Ovary (tissue), 7 donors: ENCODE measurements at regions not wholly inside any gene's neighbourhood (a gene's known extent, or its start where the extent isn't known, plus 50 kb on each side); places are given as distances from the start of the nearest gene placed in this dataset.

Experiments
- DNase-seq, 5 donors: peaks; one replicate each; pipeline ENCODE4 v3.0.0-alpha.2; 2019 to 2020
- H3K27ac ChIP-seq, 2 donors: fragments of 200-600 bp; one replicate each; pipeline versions ENCODE4 v1.5.1 to v1.8.0; 2019 to 2022
- H3K27me3 ChIP-seq: fragments of 200-600 bp; one replicate; pipeline ENCODE4 v1.8.0; 2022
- H3K36me3 ChIP-seq: fragments of 200-600 bp; sonication (generic); one replicate; pipeline ENCODE4 v1.5.1; 2019
- H3K4me1 ChIP-seq: one replicate; pipeline ENCODE4 v1.8.1; 2013; ENCODE audit warnings: mild to moderate bottlenecking, moderate library complexity; ENCODE audit not compliant: insufficient read depth
- H3K4me3 ChIP-seq: fragments of 200-600 bp; sonication (generic); one replicate; pipeline ENCODE4 v1.5.1; 2017
- H3K9me3 ChIP-seq, 2 donors: fragments of 200-600 bp in 1 of 2; sonication (generic) in 1 of 2; one replicate each; pipeline versions ENCODE4 v1.5.1 to v1.8.1; 2013 to 2019; ENCODE audit warnings: mild to moderate bottlenecking in 1 of 2, moderate library complexity in 1 of 2
- CTCF ChIP-seq, 3 donors: fragments of 450-650 bp in 2 of 3; fragments of 200-600 bp in 1 of 3; IDR thresholded peaks; one replicate each; pipeline versions ENCODE4 v1.5.1 to v1.8.0; 2016 to 2022; ENCODE audit warnings: antibody characterized with exemption in 3 of 3, mild to moderate bottlenecking in 1 of 3
- EP300 ChIP-seq: sonication (generic); formaldehyde crosslinking; IDR thresholded peaks from one replicate; pipeline ENCODE4 v1.6.1; 2017; ENCODE audit warnings: antibody characterized with exemption
- POLR2A ChIP-seq: fragments of 450-650 bp; IDR thresholded peaks from one replicate; pipeline ENCODE4 v1.6.1; 2017; ENCODE audit warnings: antibody characterized with exemption, mild to moderate bottlenecking, moderate library complexity
- WGBS, 3 donors: extraction: QIAGEN DNeasy Blood & Tissue Kit in 1 of 3; methylation state at CpG; one replicate each; pipeline versions ENCODE4 v1.1.5 to v1.1.7; 2013 to 2017; 5-methylcytosine and 5-hydroxymethylcytosine counted together
- intact Hi-C, 4 donors: fragments of 100-400 bp; cut with DNase I; formaldehyde crosslinking; loops; one replicate each; pipeline versions ENCODE4 v1.11.0 to v1.15.1; 2022 to 2023
- donor health status: DM: no; HTN: no; CAD: no; lungs with moderate emphysema.
- donor health status: DM: no; HTN: no; CAD: no.
- donor health status: Bipolar disorder and iron deficiency.
- donor health status: DM: no; HTN: no; CAD: no.
- donor health status: DM: yes; HTN: yes; CAD: no.

GRCh38 chr17:79382313-79382712 is 228.5 kb downstream of the RBFOX3 start:
- no peak overlapping the region for H3K27ac ChIP-seq
- intact Hi-C loops, result loop anchor here in 1 of 4 donors (5.0 kb wide), 1 partner anchor 285 kb away; no protein-coding TSS in a partner anchor
- DNase-seq, result no peak
- WGBS, 3 donors, result 78 to 83% (median 82%) methylated on average over 9 of the region's 9 CpGs
- no peaks in the 10 kb centered on the region for H3K9me3 ChIP-seq
- no peaks in the 10 kb centered on the region for H3K4me1 ChIP-seq
- TF ChIP-seq POLR2A (no peak), EP300 (no peak), CTCF (IDR thresholded peaks at IDR 0.05) (no peak)
- no peaks in the 10 kb centered on the region for H3K27me3 ChIP-seq
- H3K36me3 ChIP-seq, result no peaks in the 10 kb centered on the region
- H3K4me3 ChIP-seq, result no peak overlapping the region

GRCh38 chr17:79379700-79380445 is 231.0 kb downstream of the RBFOX3 start:
- TF ChIP-seq POLR2A, result no peak
- no peak for TF ChIP-seq EP300
- no peak for TF ChIP-seq CTCF (IDR thresholded peaks at IDR 0.05)
- no peak overlapping the region for H3K27ac ChIP-seq
- no peak overlapping the region for H3K4me3 ChIP-seq
- H3K9me3 ChIP-seq, result no peaks in the 10 kb centered on the region
- H3K27me3 ChIP-seq, result no peaks in the 10 kb centered on the region
- 63 to 69% (median 64%) methylated on average over 21 of the region's 21 CpGs for WGBS, 3 donors
- intact Hi-C loops, result loop anchor here in 1 of 4 donors (5.0 kb wide), 1 partner anchor 283 kb away; no protein-coding TSS in a partner anchor
- no peaks in the 10 kb centered on the region for H3K36me3 ChIP-seq
- DNase-seq, result no peak
- H3K4me1 ChIP-seq, result no peaks in the 10 kb centered on the region

- no peaks in the 10 kb centered on the region for H3K27me3 ChIP-seq
- WGBS, 3 donors, result 58 to 69% (median 68%) methylated on average over 24 to 25 of the region's 25 CpGs
- H3K27ac ChIP-seq, result no peak overlapping the region
- no peaks in the 10 kb centered on the region for H3K4me1 ChIP-seq
- no peak overlapping the region for H3K4me3 ChIP-seq
- TF ChIP-seq POLR2A (no peak), EP300 (no peak), CTCF (IDR thresholded peaks at IDR 0.05) (no peak)
- H3K36me3 ChIP-seq, result no peaks in the 10 kb centered on the region
- intact Hi-C loops, result no loop called here
- no peak for DNase-seq
- no peaks in the 10 kb centered on the region for H3K9me3 ChIP-seq
These were observed 233.5 kb downstream of the RBFOX3 start for GRCh38 chr17:79377230-79377786.

- H3K4me1 ChIP-seq, result no peaks in the 10 kb centered on the region
- H3K36me3 ChIP-seq, result no peaks in the 10 kb centered on the region
- no peaks in the 10 kb centered on the region for H3K27me3 ChIP-seq
- WGBS, 3 donors, result 50 to 62% (median 59%) methylated on average over 6 of the region's 6 CpGs
- no peaks in the 10 kb centered on the region for H3K9me3 ChIP-seq
- no peak overlapping the region for H3K4me3 ChIP-seq
- TF ChIP-seq EP300, result no peak
- TF ChIP-seq POLR2A, result no peak
- no peak for TF ChIP-seq CTCF (IDR thresholded peaks at IDR 0.05)
- DNase-seq, result no peak
- H3K27ac ChIP-seq, result no peak overlapping the region
- intact Hi-C loops, result no loop called here
These were observed 236.0 kb downstream of the RBFOX3 start for GRCh38 chr17:79374807-79375206.
